ENCODE measurements at regions not wholly inside any gene's neighbourhood (a gene's known extent, or its start where the extent isn't known, plus 50 kb on each side); places are given as distances from the start of the nearest gene placed in this dataset.

- TF ChIP-seq, protein P1, sequence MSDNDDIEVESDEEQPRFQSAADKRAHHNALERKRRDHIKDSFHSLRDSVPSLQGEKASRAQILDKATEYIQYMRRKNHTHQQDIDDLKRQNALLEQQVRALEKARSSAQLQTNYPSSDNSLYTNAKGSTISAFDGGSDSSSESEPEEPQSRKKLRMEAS (IDR thresholded peaks at IDR 0.05) = no peak
- no peak for TF ChIP-seq CTCF (IDR thresholded peaks at IDR 0.05)
Measured at GRCh38 chr17:71638668-71639067, 482.2 kb upstream of the SOX9 start.
